ENCODE measurements at regions not wholly inside any gene's neighbourhood (a gene's known extent, or its start where the extent isn't known, plus 50 kb on each side); places are given as distances from the start of the nearest gene placed in this dataset.

DNA sequence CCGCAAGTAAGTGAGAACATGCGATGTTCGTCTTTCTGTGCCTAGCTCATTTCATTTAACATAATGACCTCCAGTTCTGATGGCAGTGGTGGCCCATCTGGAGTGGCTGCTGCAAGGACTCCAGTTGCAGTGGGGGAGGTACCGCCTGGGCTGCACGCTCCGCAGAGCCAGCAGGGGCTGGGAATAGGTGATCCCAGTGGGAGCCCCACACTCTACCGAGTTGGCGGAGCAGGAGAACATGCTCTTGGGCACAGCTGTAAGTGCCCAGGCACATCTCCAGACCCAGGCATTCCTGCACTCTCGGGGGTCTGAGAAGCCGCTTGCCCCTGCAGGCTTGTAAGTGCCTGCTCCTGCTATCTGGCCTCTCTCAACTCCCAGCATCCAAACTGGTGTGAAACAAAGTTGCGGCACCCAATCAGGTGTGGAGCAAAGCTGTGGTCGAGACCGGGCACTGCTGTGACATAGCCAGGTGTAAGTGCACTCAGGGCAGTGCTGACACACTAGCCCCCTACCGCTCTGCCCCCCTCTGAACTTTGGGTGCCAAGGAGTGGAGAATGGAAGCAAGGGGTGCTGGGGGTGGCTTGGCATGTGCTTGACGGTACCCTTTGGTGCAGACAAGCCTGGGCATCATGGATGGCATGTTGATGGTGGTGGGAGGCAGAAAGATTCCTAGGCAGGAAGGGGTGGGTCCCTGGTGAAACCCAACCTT, 130.2 kb downstream of the HTR1B start:
- Histone ChIP-seq H3K36me3 (ENCODE audit: control insufficient read depth in 3 of 3, insufficient read depth in 3 of 3, low read length in 3 of 3) (no peaks in the 10 kb centered on the region), H3K9me3 (ENCODE audit: control insufficient read depth in 3 of 3, low read length in 3 of 3) (peaks cover 3 to 12% (median 6%) of the 10 kb centered on the region in 3 donors), H3K4me3 (ENCODE audit: low read length in 3 of 3) (no peak overlapping the region)

DNA sequence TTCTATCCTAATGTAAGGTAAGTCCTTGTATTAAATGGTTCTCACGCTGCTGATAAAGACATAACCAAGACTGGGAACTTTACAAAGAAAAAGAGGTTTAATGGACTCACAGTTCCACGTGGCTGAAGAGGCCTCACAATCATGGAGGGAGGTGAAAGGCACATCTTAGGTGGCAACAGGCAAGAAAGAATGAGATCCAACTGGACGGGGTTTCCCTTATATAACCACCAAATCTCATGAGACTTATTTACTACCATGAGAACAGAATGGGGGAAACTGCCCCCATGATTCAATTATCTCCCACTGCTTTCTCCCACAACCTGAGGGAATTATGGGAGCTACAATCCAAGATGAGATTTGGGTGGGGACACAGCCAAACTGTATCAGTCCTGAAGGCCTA, 136.6 kb downstream of the HTR1B start:
- Histone ChIP-seq H3K27ac (ENCODE audit: low read depth, low read length) (no peak overlapping the region), H3K9me3 (ENCODE audit: control insufficient read depth in 3 of 3, low read length in 3 of 3) (no peaks in the 10 kb centered on the region), H3K9ac (ENCODE audit: low read depth in 1 of 3, low read length in 3 of 3) (no peak overlapping the region), H3K27me3 (ENCODE audit: control insufficient read depth in 3 of 3, insufficient read depth in 3 of 3, low read length in 3 of 3) (no peaks in the 10 kb centered on the region), H3K4me1 (ENCODE audit: control insufficient read depth in 3 of 3, insufficient read depth in 3 of 3, low read length in 3 of 3) (no peaks in the 10 kb centered on the region), H3K36me3 (ENCODE audit: control insufficient read depth in 3 of 3, insufficient read depth in 3 of 3, low read length in 3 of 3) (no peaks in the 10 kb centered on the region), H3K4me3 (ENCODE audit: low read length in 3 of 3) (no peak overlapping the region)

More for the DNA sequence above, 130.2 kb downstream of the HTR1B start:
- Histone ChIP-seq H3K4me1 (ENCODE audit: control insufficient read depth in 3 of 3, insufficient read depth in 3 of 3, low read length in 3 of 3) (no peaks in the 10 kb centered on the region), H3K27me3 (ENCODE audit: control insufficient read depth in 3 of 3, insufficient read depth in 3 of 3, low read length in 3 of 3) (no peaks in the 10 kb centered on the region), H3K9ac (ENCODE audit: low read depth in 1 of 3, low read length in 3 of 3) (no peak overlapping the region), H3K27ac (ENCODE audit: low read depth, low read length) (no peak overlapping the region)

DNA sequence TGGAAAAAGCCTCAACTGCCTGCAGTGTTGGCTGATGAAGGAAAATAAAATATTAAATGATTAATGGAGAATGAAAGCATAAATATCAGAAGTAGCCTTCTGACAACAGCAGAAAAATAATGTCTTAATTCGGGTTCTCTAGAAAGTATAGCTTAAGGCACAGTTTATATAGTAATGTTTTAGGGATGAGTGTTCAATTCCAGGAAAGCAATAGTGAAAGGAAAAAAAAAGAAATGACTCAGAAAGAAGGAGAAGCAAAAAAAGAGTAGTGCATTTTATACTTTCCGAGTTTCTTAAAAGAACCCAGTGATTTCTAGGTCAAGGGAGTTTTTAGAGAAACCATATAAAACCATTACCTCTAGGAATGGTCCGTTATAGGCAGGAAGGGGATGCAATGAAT, 137.3 kb downstream of the HTR1B start:
- Histone ChIP-seq H3K27me3 (ENCODE audit: control insufficient read depth in 3 of 3, insufficient read depth in 3 of 3, low read length in 3 of 3) (no peaks in the 10 kb centered on the region), H3K27ac (ENCODE audit: low read depth, low read length) (no peak overlapping the region), H3K4me1 (ENCODE audit: control insufficient read depth in 3 of 3, insufficient read depth in 3 of 3, low read length in 3 of 3) (no peaks in the 10 kb centered on the region), H3K4me3 (ENCODE audit: low read length in 3 of 3) (no peak overlapping the region), H3K9ac (ENCODE audit: low read depth in 1 of 3, low read length in 3 of 3) (no peak overlapping the region), H3K36me3 (ENCODE audit: control insufficient read depth in 3 of 3, insufficient read depth in 3 of 3, low read length in 3 of 3) (no peaks in the 10 kb centered on the region), H3K9me3 (ENCODE audit: control insufficient read depth in 3 of 3, low read length in 3 of 3) (no peaks in the 10 kb centered on the region)

DNA sequence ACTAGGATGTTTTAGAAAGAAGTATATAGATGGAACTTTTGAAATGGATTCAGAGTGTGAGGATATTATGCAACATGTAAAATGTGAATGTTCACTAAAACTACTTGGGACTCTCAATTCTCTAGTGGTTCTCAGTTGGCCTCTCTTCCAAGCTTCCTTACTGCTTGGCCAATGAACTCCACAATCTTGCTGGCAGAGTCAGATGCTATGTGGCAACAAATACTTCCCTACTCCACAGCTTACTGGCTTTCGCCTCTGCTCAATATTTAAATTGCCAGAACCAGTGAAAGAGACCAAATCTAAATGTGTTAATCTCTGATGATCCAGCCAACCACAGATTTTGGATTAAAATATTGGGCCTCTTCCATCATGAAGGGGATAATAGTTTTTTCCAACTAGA, 138.4 kb downstream of the HTR1B start:
- Histone ChIP-seq H3K4me3 (ENCODE audit: low read length in 3 of 3) (no peak overlapping the region), H3K9ac (ENCODE audit: low read depth in 1 of 3, low read length in 3 of 3) (no peak overlapping the region), H3K36me3 (ENCODE audit: control insufficient read depth in 3 of 3, insufficient read depth in 3 of 3, low read length in 3 of 3) (no peaks in the 10 kb centered on the region), H3K27me3 (ENCODE audit: control insufficient read depth in 3 of 3, insufficient read depth in 3 of 3, low read length in 3 of 3) (no peaks in the 10 kb centered on the region), H3K9me3 (ENCODE audit: control insufficient read depth in 3 of 3, low read length in 3 of 3) (no peaks in the 10 kb centered on the region), H3K27ac (ENCODE audit: low read depth, low read length) (no peak overlapping the region), H3K4me1 (ENCODE audit: control insufficient read depth in 3 of 3, insufficient read depth in 3 of 3, low read length in 3 of 3) (no peaks in the 10 kb centered on the region)

DNA sequence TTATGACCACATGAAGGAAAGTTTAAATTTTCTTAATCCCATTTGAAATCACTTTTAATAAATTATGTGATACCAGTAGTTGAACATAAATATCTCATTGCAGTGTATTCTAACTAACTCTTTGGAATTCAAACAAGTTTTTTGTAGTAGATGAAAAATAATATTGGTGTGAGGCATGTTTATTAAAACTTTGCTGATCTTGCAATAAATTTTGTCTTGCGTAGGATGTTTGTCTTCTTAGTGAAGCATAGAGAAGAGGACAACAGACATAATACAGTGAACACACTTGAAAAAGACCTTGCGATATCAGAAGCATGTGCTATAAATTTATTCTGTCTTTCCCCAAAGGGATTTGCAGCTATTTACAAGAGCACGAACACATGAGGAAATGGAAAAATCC, 140.7 kb downstream of the HTR1B start:
- Histone ChIP-seq H3K36me3 (ENCODE audit: control insufficient read depth in 3 of 3, insufficient read depth in 3 of 3, low read length in 3 of 3) (no peaks in the 10 kb centered on the region), H3K4me1 (ENCODE audit: control insufficient read depth in 3 of 3, insufficient read depth in 3 of 3, low read length in 3 of 3) (no peaks in the 10 kb centered on the region), H3K4me3 (ENCODE audit: low read length in 3 of 3) (no peak overlapping the region), H3K27ac (ENCODE audit: low read depth, low read length) (no peak overlapping the region), H3K9ac (ENCODE audit: low read depth in 1 of 3, low read length in 3 of 3) (no peak overlapping the region), H3K27me3 (ENCODE audit: control insufficient read depth in 3 of 3, insufficient read depth in 3 of 3, low read length in 3 of 3) (no peaks in the 10 kb centered on the region), H3K9me3 (ENCODE audit: control insufficient read depth in 3 of 3, low read length in 3 of 3) (no peaks in the 10 kb centered on the region)

DNA sequence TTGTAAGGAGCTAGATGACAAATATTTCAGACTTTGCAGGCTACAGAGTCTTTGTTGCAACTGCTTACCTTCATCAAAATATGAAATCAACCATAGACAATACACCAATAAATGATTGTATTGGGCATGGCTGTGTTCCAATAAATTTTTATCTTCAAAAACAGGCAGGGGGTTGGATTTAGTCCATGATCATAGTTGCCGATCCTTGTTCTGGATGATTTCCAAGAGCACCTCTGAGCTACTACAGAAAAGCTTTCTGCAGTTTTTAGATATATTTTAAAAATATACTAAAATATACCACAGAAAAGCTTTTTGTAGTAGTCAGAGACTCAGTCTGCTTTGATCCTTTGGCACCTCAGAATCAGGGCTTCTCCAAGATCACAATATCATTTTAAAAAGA, 145.0 kb downstream of the HTR1B start:
- H3K4me3 ChIP-seq (ENCODE audit: low read length in 3 of 3): no peak overlapping the region
- no peaks in the 10 kb centered on the region for H3K27me3 ChIP-seq (ENCODE audit: control insufficient read depth in 3 of 3, insufficient read depth in 3 of 3, low read length in 3 of 3)
- H3K4me1 ChIP-seq (ENCODE audit: control insufficient read depth in 3 of 3, insufficient read depth in 3 of 3, low read length in 3 of 3): no peaks in the 10 kb centered on the region
- no peaks in the 10 kb centered on the region for H3K9me3 ChIP-seq (ENCODE audit: control insufficient read depth in 3 of 3, low read length in 3 of 3)
- H3K9ac ChIP-seq (ENCODE audit: low read depth in 1 of 3, low read length in 3 of 3): no peak overlapping the region
- no peak overlapping the region for H3K27ac ChIP-seq (ENCODE audit: low read depth, low read length)
- H3K36me3 ChIP-seq (ENCODE audit: control insufficient read depth in 3 of 3, insufficient read depth in 3 of 3, low read length in 3 of 3): no peaks in the 10 kb centered on the region

DNA sequence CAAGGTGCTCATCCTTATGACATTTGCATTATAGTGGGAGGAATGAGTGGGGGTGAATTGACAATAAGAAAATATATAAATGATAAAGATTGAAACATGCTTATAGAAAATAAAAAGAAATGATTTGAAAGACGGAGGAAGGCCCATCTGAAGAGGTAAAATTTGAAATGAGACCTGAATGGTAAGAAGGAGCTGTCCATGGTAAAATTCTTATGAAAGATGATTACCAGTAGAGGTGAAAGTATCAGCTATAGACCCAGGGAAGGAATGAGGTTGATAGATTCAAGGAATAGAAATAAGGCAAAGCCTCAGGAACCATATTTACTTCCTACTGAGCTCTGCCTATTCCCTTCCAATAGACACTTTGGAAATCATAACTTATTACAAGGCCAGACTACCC, 149.7 kb downstream of the HTR1B start:
- no peaks in the 10 kb centered on the region for H3K4me1 ChIP-seq (ENCODE audit: control insufficient read depth in 3 of 3, insufficient read depth in 3 of 3, low read length in 3 of 3)
- H3K9ac ChIP-seq (ENCODE audit: low read depth in 1 of 3, low read length in 3 of 3): no peak overlapping the region
- H3K9me3 ChIP-seq (ENCODE audit: control insufficient read depth in 3 of 3, low read length in 3 of 3): no peaks in the 10 kb centered on the region
- H3K36me3 ChIP-seq (ENCODE audit: control insufficient read depth in 3 of 3, insufficient read depth in 3 of 3, low read length in 3 of 3): no peaks in the 10 kb centered on the region
- H3K27me3 ChIP-seq (ENCODE audit: control insufficient read depth in 3 of 3, insufficient read depth in 3 of 3, low read length in 3 of 3): no peaks in the 10 kb centered on the region
- H3K4me3 ChIP-seq (ENCODE audit: low read length in 3 of 3): no peak overlapping the region
- no peak overlapping the region for H3K27ac ChIP-seq (ENCODE audit: low read depth, low read length)

DNA sequence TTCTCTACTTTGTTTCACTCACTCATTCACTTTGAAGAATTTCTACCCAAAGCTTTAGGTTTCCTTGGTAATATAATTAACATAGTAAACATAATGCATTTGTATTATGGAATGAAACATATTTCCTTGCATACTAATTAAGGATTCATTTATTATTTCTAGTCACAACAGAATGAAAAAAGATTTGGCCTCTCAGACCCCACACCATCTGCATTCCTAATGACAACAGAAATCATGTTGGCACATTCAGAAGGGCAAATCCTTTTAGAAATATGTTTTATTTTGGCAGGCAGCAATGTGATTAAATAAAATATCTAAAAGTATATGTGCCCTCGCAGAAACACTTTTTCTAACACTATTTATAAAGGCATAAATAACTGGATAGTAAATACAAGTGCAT, 163.4 kb downstream of the HTR1B start:
- Histone ChIP-seq H3K4me1 (ENCODE audit: control insufficient read depth in 3 of 3, insufficient read depth in 3 of 3, low read length in 3 of 3) (no peaks in the 10 kb centered on the region), H3K4me3 (ENCODE audit: low read length in 3 of 3) (no peak overlapping the region), H3K27me3 (ENCODE audit: control insufficient read depth in 3 of 3, insufficient read depth in 3 of 3, low read length in 3 of 3) (no peaks in the 10 kb centered on the region), H3K36me3 (ENCODE audit: control insufficient read depth in 3 of 3, insufficient read depth in 3 of 3, low read length in 3 of 3) (no peaks in the 10 kb centered on the region), H3K9ac (ENCODE audit: low read depth in 1 of 3, low read length in 3 of 3) (no peak overlapping the region), H3K27ac (ENCODE audit: low read depth, low read length) (no peak overlapping the region), H3K9me3 (ENCODE audit: control insufficient read depth in 3 of 3, low read length in 3 of 3) (no peaks in the 10 kb centered on the region)

DNA sequence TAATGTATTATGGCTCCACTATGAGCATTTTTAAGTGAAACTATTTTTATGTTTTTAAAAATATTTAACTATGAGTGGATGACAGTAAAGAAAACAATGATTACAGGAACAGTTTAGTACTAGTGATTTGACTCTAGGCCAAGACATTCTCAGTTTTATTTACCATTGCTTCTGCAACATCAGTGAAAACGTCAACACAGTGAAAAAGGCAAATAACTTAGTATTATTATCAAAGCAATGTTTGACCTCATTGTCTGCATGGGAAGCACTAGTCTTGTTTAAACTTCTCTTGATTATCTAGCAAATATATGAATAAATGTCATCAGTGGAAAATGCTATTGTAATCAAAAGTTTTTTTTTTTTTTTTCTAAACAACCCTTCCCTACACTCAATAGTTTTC, 165.0 kb downstream of the HTR1B start:
- Histone ChIP-seq H3K9me3 (ENCODE audit: control insufficient read depth in 3 of 3, low read length in 3 of 3) (no peaks in the 10 kb centered on the region), H3K27ac (ENCODE audit: low read depth, low read length) (no peak overlapping the region), H3K9ac (ENCODE audit: low read depth in 1 of 3, low read length in 3 of 3) (no peak overlapping the region), H3K4me3 (ENCODE audit: low read length in 3 of 3) (no peak overlapping the region), H3K27me3 (ENCODE audit: control insufficient read depth in 3 of 3, insufficient read depth in 3 of 3, low read length in 3 of 3) (no peaks in the 10 kb centered on the region), H3K36me3 (ENCODE audit: control insufficient read depth in 3 of 3, insufficient read depth in 3 of 3, low read length in 3 of 3) (no peaks in the 10 kb centered on the region), H3K4me1 (ENCODE audit: control insufficient read depth in 3 of 3, insufficient read depth in 3 of 3, low read length in 3 of 3) (no peaks in the 10 kb centered on the region)

DNA sequence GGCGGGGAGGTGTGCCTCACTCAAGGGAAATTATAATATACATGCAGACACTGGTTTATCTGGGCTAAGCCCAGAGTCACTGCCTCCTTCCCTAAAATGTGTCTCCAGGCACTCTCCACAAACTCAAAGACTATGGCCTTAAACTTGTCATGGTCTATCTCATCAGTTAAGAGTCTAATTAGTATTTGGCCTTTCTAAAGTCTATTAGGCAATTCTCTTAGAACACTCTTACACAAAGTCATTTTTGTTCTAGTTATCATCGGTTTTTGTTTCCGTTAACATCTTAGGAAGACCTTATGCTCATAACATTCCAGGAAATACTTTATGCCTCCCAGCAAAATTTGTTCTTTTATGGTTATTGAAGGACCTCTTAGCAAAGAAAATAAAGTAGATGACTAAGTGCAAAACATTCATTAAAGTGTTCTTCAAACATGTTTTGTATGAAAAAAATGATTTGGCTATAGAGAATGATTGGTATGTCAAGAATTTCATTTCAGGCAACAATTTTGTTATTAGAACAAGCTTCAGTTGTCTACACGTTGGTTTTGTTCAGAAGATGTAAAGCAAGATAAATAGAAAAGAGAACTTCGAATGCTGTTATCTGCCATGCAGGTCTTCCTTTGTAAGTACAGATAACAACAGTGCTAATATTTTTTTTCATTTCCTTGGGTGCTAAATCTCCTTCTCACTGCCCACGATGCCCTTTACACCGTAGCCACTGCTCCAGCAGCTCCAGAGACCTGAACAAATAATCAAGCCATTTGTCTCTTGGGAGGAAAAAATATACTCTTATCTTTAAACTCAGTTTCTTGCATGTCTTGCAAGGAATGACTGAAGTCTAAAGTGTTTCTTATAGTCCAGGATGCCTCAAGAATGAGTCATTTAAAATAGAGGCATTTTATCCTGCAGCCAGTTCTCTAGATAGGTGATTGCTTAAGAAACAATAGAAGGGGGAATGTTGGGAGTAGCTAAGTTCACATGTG, 170.4 kb downstream of the HTR1B start:
- Histone ChIP-seq H3K4me1 (ENCODE audit: control insufficient read depth in 3 of 3, insufficient read depth in 3 of 3, low read length in 3 of 3) (no peaks in the 10 kb centered on the region), H3K9ac (ENCODE audit: low read depth in 1 of 3, low read length in 3 of 3) (no peak overlapping the region)

More for the DNA sequence above, 170.4 kb downstream of the HTR1B start:
- no peaks in the 10 kb centered on the region for H3K9me3 ChIP-seq (ENCODE audit: control insufficient read depth in 3 of 3, low read length in 3 of 3)
- H3K36me3 ChIP-seq (ENCODE audit: control insufficient read depth in 3 of 3, insufficient read depth in 3 of 3, low read length in 3 of 3): no peaks in the 10 kb centered on the region
- H3K27ac ChIP-seq (ENCODE audit: low read depth, low read length): no peak overlapping the region
- H3K4me3 ChIP-seq (ENCODE audit: low read length in 3 of 3): no peak overlapping the region
- no peaks in the 10 kb centered on the region for H3K27me3 ChIP-seq (ENCODE audit: control insufficient read depth in 3 of 3, insufficient read depth in 3 of 3, low read length in 3 of 3)
